Pons (tissue), 1 donor: ENCODE measurements at regions not wholly inside any gene's neighbourhood (a gene's known extent, or its start where the extent isn't known, plus 50 kb on each side); places are given as distances from the start of the nearest gene placed in this dataset.

Source experiments
- DNase-seq: peaks from one replicate; pipeline ENCODE4 v3.0.0-alpha.2; 2016; ENCODE audit warnings: low spot score

DNA sequence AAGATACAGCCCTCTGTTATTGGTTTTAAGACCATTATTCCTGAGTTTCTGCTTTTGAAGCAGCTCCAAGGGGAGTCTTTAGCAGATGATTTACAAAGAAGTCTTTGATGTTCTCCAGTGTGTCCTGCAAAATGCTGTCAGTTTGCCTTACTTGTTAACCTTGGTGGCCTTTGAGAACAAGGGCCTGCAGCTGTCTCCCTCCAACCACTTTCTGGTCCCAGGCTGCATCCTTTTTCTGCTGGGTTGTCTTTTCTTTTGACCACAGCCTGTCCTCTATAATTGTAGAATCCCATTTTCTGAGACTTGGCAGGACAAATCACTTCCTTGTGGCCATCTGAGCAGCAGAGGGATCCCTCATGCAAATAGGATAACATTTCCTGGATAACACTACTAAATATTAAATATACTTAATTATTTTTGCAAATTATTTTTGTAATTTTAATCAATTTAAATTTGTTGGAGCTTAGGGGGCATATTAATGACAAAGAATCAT lies 281.4 kb downstream of the DMRT2 start:
- DNase-seq: no peak

GRCh38 chr9:1332156-1332555 lies 282.0 kb downstream of the DMRT2 start:
- no peak for DNase-seq

DNA sequence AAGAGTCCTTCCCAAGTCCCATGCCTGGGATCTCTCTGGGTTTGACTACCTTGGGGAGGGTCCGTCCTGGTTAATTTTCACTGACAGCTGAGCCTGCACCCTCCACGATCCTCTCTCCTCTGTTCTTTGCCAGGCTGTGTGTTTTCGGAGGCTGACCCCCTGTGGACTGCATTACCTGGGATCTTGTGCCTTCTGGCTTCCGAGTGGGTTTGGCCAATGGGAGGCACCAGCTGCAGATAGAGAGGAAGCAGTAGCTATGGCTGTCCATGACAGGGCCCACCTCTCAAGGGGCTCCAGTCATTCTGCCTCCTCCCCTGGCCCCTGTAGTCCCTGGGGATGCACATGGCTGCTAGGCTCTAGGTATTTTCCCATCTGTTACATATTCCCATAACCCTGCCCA lies 285.0 kb downstream of the DMRT2 start:
- DNase-seq: no peak

GRCh38 chr9:1337169-1337568 lies 287.0 kb downstream of the DMRT2 start:
- DNase-seq: no peak

DNA sequence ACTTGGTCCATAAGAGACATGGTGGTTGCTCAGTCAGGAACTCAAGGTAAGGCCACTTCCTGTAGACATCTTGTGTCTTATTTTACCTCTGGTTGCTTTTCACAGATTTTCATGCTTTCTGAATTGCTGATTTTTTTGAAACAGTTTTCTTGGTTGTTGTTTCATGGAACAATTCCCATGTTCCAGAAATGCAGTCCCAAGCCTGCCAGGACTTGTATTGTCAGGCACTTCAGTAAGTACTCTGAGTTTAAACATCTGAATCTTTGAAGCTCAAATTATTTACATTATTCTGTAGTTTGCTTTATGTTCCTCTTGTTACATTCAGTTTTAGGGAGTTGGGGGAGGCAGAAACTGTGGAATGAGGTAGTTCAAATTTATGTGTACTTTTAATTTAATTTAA lies 290.2 kb downstream of the DMRT2 start:
- DNase-seq: no peak

DNA sequence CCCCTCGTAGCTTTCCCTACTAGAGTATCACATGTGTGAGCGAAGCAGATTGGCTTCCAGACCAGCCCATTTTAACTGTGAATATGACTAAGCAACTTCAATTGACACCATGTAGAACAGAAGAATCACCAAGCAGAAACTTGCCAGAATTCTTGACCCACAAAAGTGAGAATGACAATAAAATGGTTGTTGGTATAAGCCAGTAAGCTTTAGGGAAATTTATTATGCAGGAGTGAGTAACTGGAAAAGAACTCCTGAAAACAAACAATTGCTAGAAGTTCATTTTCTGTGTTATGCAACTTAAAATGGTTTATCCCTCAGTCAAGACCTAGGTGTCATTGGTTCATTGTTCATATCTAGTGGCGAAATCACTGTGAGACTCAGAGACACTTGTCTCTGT lies 303.1 kb downstream of the DMRT2 start:
- DNase-seq: no peak

DNA sequence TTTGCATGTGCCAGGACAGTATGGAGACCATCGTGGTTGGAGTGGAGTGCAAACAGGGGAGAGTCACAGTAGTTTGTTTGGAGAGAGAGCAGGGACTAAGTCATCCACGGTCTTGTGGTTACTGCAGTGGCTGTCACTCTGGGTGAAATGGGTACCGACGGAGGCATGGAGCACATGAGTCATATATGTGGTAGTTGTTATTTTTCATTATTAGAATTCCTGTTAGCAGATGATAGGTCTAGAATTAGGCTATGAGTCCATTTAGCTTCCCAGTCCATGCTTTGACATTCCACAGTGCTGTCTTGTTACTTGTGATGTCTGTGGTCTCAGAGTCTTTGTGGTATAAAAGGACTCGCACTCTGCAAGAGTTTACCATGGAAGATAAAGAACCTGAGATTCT lies 303.9 kb downstream of the DMRT2 start:
- no peak for DNase-seq

DNA sequence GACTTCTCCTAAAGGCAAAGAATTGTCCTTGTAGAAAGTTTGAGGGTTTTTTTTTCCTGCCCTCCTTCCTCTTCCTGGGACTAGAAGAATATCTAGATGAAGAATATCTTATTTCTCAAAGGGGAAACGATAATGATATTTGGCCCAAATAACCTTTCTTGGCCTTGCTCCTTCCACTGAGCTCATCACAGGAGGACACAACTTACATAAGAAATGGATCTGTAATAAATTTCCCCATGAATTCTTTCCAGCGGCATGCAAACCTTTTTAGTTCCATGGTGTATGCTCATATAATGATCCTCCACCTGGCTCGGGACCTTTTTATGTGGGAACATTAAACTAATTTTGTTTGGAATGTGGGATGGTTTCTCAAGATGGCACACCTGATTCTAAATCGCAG lies 304.4 kb downstream of the DMRT2 start:
- no peak for DNase-seq

DNA sequence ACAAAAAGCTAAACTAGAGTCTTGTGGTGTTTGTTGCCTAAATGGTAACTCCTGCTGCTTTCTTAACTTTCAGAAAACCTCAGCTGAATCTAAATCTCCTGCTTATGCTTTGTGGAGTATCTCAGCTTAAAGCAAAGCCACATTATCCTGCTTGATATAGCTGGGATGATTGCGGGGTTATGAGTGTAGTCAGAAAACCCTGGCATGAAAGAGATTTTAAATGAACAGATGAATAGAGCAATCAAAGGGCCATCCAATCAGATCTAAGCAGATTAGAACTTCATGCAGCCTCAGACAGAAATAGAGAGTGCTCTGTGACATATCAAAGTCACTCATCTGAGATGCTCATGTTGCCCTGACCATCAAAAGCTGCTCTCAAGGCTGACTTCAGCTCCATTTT lies 305.5 kb downstream of the DMRT2 start:
- DNase-seq: no peak

DNA sequence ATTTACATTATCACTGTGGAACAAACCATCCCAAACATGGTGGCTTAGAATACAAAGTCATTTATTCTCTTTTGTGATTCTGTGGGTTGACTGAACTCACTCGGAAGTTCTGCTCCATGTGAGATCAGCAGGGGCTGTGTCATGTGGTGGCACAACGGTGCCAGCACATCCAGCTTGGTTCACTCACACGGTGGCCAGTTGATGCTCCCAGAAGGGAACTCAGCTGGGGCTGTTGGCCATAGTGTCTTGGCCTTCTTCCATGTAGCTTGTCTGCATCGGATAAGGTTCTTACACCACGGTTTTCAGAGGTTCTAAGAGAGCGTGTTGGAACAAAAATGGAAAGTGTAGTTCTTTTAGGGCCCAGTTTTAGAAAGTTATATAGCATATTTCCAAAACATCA lies 312.7 kb downstream of the DMRT2 start:
- DNase-seq: no peak

GRCh38 chr9:1366276-1366675 lies 316.1 kb downstream of the DMRT2 start:
- peak; percentile 3 for DNase-seq

DNA sequence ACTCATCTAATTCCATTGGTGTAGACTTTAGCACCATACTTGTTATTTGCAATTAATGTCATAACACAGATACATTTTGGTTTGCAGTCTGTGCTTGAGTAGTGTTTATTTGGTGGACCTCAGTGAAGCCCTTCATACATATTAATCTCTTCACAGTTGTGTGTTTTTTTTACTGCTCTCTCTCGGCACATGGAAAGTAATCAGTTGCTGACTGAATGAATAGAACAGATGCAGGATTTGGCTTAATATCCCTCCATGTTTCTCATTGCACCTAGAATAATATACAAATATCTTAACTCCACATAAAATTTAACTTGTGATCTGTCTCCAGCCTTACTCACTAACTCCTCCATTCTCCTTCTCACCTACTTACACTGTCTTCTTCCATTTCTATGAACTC lies 319.1 kb downstream of the DMRT2 start:
- DNase-seq: no peak

DNA sequence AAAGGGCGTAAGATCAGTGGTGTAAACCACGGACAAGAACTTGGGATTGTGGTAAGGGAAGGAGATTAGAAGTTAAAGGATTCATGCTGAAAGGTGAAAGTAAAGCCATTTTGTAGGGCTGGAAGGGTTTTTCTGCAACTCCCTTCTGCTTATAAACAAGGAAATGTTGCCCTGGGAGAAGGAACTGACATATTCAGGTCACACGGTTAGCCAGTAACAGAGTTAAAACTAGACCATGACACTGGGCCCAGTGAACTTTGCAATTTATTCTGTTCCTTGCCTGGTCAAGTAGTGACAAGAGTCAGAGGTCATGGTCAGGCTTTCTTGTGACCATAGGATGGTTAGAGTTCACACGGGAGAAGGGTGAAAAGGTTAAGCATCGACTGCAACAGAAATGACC lies 323.3 kb downstream of the DMRT2 start:
- DNase-seq: no peak

- no peak for DNase-seq
Observed at GRCh38 chr9:1383899-1384455, 333.8 kb downstream of the DMRT2 start.

GRCh38 chr9:1384816-1385215 lies 334.7 kb downstream of the DMRT2 start:
- DNase-seq: no peak

DNA sequence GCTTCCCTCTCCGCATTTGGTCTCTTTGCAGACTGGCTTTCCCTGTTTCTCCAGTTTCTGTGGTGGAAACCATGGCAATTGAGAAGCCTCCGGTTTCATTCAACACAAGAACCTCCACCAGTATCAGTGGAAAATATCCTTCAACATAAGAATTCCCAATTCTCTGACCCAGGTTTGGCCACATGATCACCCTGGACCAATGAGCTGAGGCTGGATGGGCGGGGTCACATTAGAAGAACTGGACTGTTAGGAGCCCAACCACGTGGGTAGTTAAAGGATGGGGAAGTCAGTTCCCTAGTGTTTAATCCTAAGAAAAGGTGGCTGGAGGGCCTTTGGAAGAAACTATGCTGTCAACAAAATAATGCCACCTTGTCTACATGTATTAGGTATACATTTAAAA lies 336.3 kb downstream of the DMRT2 start:
- DNase-seq: no peak

- no peak for DNase-seq
Observed at GRCh38 chr9:1388216-1388615, 338.1 kb downstream of the DMRT2 start.

DNA sequence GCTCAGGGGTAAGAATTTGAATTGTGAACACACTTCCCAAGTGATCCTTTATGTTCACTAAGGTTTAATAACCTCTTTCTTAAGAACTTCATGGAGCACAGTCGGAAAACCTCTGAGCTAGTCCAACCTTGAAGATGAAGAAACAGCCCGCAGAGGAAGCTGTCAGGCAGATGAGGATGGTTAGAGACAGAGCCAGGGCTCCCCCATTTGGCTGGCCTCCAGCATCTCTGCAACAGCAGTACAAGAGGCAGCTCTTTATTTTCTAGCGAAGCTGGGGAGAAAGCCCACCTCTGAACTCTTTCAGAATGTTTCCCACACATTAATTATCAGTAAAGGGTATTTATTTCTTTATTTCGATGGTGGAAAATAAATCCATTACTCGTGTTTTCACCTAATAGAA lies 350.8 kb downstream of the DMRT2 start:
- DNase-seq: no peak

DNA sequence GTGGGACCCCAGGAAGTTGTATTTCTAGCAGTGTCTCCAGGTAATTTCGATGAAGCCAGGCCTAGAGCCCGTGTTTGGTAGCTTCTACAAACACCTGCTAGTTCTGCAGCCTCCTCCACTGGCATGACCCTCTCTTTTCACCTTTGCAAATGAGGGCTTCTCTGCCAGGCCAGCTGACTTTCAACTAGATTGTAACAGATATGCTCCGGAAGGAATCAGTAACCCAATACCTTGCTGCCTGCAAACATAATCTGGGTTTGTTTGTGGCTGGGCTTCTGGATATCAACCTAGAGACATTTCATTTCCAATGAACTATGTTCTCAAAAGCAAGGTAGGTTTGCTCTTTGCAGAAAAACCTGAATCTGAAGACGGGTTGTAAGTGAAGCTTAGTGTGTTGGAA lies 354.8 kb downstream of the DMRT2 start:
- no peak for DNase-seq

DNA sequence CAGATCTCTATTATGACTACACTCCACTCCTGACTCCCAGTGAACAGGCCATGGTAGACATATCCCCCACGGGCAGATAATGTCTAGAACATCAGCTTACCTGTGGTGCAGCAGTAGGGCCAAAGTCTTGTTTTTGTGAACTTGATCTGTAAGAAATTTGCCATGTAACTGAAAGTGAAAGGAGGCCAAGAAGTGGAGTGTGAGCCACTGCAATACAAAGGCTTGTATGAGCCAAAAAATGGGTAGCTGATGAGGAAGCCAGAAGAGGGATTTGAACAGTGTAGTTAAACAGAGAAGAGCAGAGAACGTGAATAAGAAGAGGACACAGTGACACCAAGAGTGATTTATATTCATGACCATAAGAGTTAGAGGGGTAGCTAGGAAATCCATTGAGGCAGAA lies 361.7 kb downstream of the DMRT2 start:
- no peak for DNase-seq

DNA sequence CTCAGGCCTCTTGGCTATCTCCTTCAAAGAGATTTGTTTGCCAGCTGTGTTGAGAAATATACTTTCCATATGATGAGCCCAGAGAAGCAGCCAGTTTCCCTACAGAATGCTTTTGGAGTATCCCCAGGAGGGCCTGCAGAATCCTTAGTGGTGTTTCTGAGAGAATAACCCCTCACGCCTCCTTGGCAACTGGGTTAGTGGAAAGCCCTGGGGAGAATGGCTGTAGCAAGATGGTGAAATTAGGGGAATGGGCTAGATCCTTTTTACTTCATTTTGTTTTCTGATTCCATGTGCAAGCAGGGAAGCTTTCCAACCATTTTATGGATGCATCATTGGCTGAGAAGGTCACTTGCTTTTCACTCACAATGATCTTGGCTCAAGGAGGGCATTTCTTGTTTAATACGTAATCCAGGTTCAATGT lies 364.6 kb downstream of the DMRT2 start:
- DNase-seq: no peak

DNA sequence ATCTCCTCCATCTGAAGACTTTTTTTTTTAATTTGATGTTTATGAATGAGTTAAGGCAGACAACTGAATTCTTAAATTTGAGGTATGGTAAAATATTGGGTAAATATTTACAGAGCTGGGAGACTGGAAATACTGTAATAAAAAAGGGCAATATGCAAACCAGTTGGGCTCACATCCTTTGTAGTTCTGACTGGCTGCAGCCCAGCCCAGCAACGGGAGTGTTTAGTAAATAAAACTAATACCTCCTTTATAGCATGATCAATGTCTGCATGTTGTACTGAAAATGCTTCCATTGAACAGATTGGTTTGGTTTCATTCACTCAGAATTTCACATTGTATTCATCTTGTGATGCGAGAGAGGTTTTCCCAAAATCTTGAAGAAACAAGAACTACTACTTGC lies 365.0 kb downstream of the DMRT2 start:
- DNase-seq: no peak

DNA sequence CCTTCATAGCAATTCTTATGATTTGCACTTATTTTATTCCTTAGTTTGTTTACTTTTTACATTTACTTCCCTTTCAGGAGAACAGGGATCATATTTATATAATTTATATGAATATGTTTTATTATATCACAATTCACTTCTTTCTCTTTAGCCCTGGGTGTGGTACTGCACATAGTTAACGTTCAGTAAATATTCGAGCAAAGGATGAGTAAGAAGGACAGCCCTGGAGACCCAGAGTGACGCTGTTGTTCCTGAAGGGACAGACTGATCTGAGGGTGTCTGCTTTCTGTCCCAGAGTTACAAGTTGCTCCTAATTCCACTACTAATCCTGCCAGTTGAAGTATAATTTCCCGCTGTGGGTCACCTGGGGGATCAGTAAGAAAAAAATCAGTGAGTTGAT lies 366.1 kb downstream of the DMRT2 start:
- DNase-seq: no peak

GRCh38 chr9:1421436-1421835 lies 371.3 kb downstream of the DMRT2 start:
- no peak for DNase-seq

GRCh38 chr9:1427875-1428274 lies 377.7 kb downstream of the DMRT2 start:
- DNase-seq: no peak
